Thymus (tissue), 11 donors: ENCODE measurements at regions not wholly inside any gene's neighbourhood (a gene's known extent, or its start where the extent isn't known, plus 50 kb on each side); places are given as distances from the start of the nearest gene placed in this dataset.
"Not testable (repeated sequence)": the region's sequence is repeated elsewhere in the genome, so short reads cannot be mapped to it uniquely, and the experiment has no call there.

ENCODE experiments used
- DNase-seq, 9 donors: peaks; one replicate each; pipeline ENCODE4 v3.0.0-alpha.2; 2013; ENCODE audit warnings: low spot score in 9 of 9, low read depth in 6 of 9, missing footprints in 1 of 9
- H3K27ac ChIP-seq, 2 donors: one replicate each; pipeline ENCODE4 v1.5.1; 2013; ENCODE audit warnings: control low read depth in 1 of 2, low read depth in 1 of 2, low read length in 1 of 2, mild to moderate bottlenecking in 1 of 2, moderate library complexity in 1 of 2
- H3K27me3 ChIP-seq, 2 donors: one replicate each; pipeline ENCODE4 v1.5.1; 2013; ENCODE audit warnings: low read length in 1 of 2; ENCODE audit not compliant: control insufficient read depth in 2 of 2, insufficient read depth in 1 of 2
- H3K36me3 ChIP-seq, 2 donors: one replicate each; pipeline ENCODE4 v1.5.1; 2013; ENCODE audit warnings: low read length in 1 of 2, mild to moderate bottlenecking in 1 of 2, moderate library complexity in 1 of 2; ENCODE audit not compliant: control insufficient read depth in 2 of 2, insufficient read depth in 2 of 2
- H3K4me1 ChIP-seq, 2 donors: one replicate each; pipeline ENCODE4 v1.5.1; 2013; ENCODE audit warnings: low read length in 2 of 2; ENCODE audit not compliant: control insufficient read depth in 2 of 2, insufficient read depth in 2 of 2
- H3K4me3 ChIP-seq, 2 donors: one replicate each; pipeline ENCODE4 v1.5.1; 2013; ENCODE audit warnings: low read length in 2 of 2, control low read depth in 1 of 2, mild to moderate bottlenecking in 1 of 2
- H3K9me3 ChIP-seq, 2 donors: one replicate each; pipeline ENCODE4 v1.5.1; 2013; ENCODE audit warnings: low read length in 1 of 2, mild to moderate bottlenecking in 1 of 2; ENCODE audit not compliant: control insufficient read depth in 2 of 2, insufficient read depth in 1 of 2
- WGBS: extraction: QIAGEN DNeasy Blood & Tissue Kit; methylation state at CpG from one replicate; pipeline ENCODE4 v1.1.7; 2013; 5-methylcytosine and 5-hydroxymethylcytosine counted together
- donor health status: healthy.

GRCh38 chr2:83186105-83186760, 1272.8 kb downstream of the SUCLG1 start:
- Histone ChIP-seq H3K9me3 (no peaks in the 10 kb centered on the region), H3K4me3 (no peak overlapping the region), H3K27me3 (no peaks in the 10 kb centered on the region), H3K4me1 (no peaks in the 10 kb centered on the region), H3K27ac (no peak overlapping the region), H3K36me3 (no peaks in the 10 kb centered on the region)
- DNase-seq: no peak
- WGBS: 77% methylated on average over 8 of the region's 8 CpGs

- not testable (repeated sequence) for H3K27ac ChIP-seq, H3K27me3 ChIP-seq, DNase-seq, H3K36me3 ChIP-seq, H3K4me3 ChIP-seq, H3K9me3 ChIP-seq, H3K4me1 ChIP-seq
- WGBS: 94% methylated on average over 34 of the region's 34 CpGs
Measured at GRCh38 chr2:83180862-83181530, 1278.1 kb downstream of the SUCLG1 start.

DNA sequence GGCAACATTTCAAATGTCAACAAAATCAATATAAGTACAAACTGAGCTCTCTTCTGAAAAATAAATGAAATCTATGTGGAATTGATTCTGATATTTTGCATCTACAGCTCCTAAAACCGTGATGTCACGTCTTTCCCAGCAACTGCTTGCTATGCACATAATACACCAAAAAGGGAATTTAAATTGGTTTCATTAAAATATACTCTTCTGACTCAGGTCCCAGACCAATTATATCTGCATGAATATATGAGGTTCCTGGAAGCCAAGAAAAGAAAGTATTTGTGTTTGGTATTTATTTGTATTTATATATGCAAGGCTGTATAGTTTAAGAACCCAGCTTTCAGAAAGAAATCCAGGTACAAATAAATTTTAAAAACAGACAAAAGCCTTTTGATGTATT, 1282.5 kb downstream of the SUCLG1 start:
- no peaks in the 10 kb centered on the region for H3K4me1 ChIP-seq
- no peak overlapping the region for H3K4me3 ChIP-seq
- WGBS: 95% methylated on average over 2 of the region's 2 CpGs
- H3K27me3 ChIP-seq: no peaks in the 10 kb centered on the region
- no peak overlapping the region for H3K27ac ChIP-seq
- peaks cover 0 to 7% of the 10 kb centered on the region in 2 donors for H3K9me3 ChIP-seq
- H3K36me3 ChIP-seq: no peaks in the 10 kb centered on the region
- DNase-seq: no peak

DNA sequence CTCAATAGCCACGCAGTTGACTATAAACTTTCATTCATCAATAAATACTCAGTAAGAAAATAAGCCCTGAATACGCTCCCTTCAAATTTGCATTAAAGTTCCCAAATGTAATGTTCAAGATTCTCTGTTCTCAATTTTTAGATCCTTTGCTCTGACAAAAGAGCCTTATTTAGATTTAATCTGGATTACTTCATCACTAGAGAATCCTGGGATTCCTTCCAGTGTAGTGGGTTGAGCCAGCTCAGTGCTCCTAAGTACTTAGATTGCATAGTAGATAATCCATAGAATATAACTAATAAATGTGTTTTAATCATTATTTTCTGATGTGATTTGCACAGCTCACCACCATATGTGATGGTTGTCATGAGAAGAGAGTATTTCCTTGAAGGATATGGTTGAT, 1286.2 kb downstream of the SUCLG1 start:
- no peak overlapping the region for H3K27ac ChIP-seq
- WGBS: 96% methylated on average over 2 of the region's 2 CpGs
- H3K36me3 ChIP-seq: no peaks in the 10 kb centered on the region
- H3K9me3 ChIP-seq: no peaks in the 10 kb centered on the region
- DNase-seq: no peak
- no peaks in the 10 kb centered on the region for H3K4me1 ChIP-seq
- no peaks in the 10 kb centered on the region for H3K27me3 ChIP-seq
- H3K4me3 ChIP-seq: no peak overlapping the region

- Histone ChIP-seq H3K36me3 (no peaks in the 10 kb centered on the region), H3K4me1 (no peaks in the 10 kb centered on the region), H3K27ac (no peak overlapping the region), H3K27me3 (no peaks in the 10 kb centered on the region), H3K4me3 (no peak overlapping the region), H3K9me3 (no peaks in the 10 kb centered on the region)
- 88% methylated on average over 2 of the region's 2 CpGs for WGBS
- no peak for DNase-seq
Measured at GRCh38 chr2:83168377-83168776, 1290.7 kb downstream of the SUCLG1 start.

- 87% methylated on average over 3 of the region's 3 CpGs for WGBS
- DNase-seq: no peak
- no peaks in the 10 kb centered on the region for H3K9me3 ChIP-seq
- no peaks in the 10 kb centered on the region for H3K36me3 ChIP-seq
- no peaks in the 10 kb centered on the region for H3K27me3 ChIP-seq
- no peak overlapping the region for H3K4me3 ChIP-seq
- H3K27ac ChIP-seq: no peak overlapping the region
- no peaks in the 10 kb centered on the region for H3K4me1 ChIP-seq
Measured at GRCh38 chr2:83162421-83162820, 1296.7 kb downstream of the SUCLG1 start.

GRCh38 chr2:83160571-83160970, 1298.5 kb downstream of the SUCLG1 start:
- Histone ChIP-seq H3K36me3 (no peaks in the 10 kb centered on the region), H3K9me3 (no peaks in the 10 kb centered on the region), H3K4me1 (no peaks in the 10 kb centered on the region), H3K4me3 (no peak overlapping the region), H3K27ac (no peak overlapping the region), H3K27me3 (no peaks in the 10 kb centered on the region)
- DNase-seq: no peak
- 89% methylated on average over 3 of the region's 3 CpGs for WGBS

- Histone ChIP-seq H3K27me3 (no peaks in the 10 kb centered on the region), H3K9me3 (no peaks in the 10 kb centered on the region), H3K4me3 (no peak overlapping the region), H3K4me1 (no peaks in the 10 kb centered on the region), H3K27ac (no peak overlapping the region), H3K36me3 (no peaks in the 10 kb centered on the region)
- 92% methylated on average over 8 of the region's 8 CpGs for WGBS
- no peak for DNase-seq
Measured at GRCh38 chr2:83155826-83156225, 1303.3 kb downstream of the SUCLG1 start.

DNA sequence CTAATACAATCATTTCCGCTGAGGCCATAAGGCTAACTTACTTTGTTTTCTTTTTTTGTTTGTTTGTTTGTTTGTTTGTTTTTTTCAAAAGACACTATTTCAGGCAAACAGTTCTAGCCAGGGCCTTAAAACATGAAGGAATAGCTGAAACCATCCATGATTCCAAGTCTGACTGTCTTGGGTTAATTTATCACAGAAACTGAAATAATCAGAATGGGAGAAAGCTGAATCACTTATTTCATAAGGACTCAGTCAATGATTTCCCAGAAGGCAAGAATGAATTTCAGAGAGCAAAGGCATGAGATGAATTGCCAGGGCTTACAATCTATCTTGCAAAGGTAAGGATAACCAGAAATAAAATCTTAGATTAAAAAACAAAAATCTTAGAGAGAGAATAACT, 1315.1 kb downstream of the SUCLG1 start:
- Histone ChIP-seq H3K36me3 (no peaks in the 10 kb centered on the region), H3K27me3 (no peaks in the 10 kb centered on the region), H3K27ac (no peak overlapping the region), H3K4me1 (no peaks in the 10 kb centered on the region), H3K4me3 (no peak overlapping the region), H3K9me3 (no peaks in the 10 kb centered on the region)
- 97% methylated on average over 1 of the region's 1 CpG for WGBS
- DNase-seq: no peak
